Activated CD8-positive, alpha-beta T cell treated with anti-CD3 and anti-CD28 coated beads for 36 hours (primary cell): ENCODE measurements at regions not wholly inside any gene's neighbourhood (a gene's known extent, or its start where the extent isn't known, plus 50 kb on each side); places are given as distances from the start of the nearest gene placed in this dataset.

Experiments used
- ATAC-seq: fragments of 200-7000 bp; cut with Tn5 transposase; one replicate; pipeline ENCODE4 v1.10.0; 2021; ENCODE audit warnings: mild to moderate bottlenecking, moderate library complexity
- CTCF ChIA-PET: fragments of 350-600 bp; sonication (Branson Sonifier 250); formaldehyde crosslinking; loops from one replicate; lab custom pipeline; 2021; ENCODE audit warnings: antibody characterized with exemption; lab: Charles Lee
- POLR2A ChIA-PET: fragments of 350-600 bp; sonication (Branson Sonifier 250); formaldehyde crosslinking; loops from one replicate; lab custom pipeline; 2021; ENCODE audit warnings: antibody characterized with exemption; lab: Charles Lee
- DNase-seq: peaks from one replicate; pipeline ENCODE4 v3.0.0-alpha.2; 2020
- H3K27ac Mint-ChIP-seq: one replicate; pipeline ENCODE4 v1.8.0; 2021; ENCODE audit warnings: mild to moderate bottlenecking, mixed read lengths
- H3K27me3 Mint-ChIP-seq: one replicate; pipeline ENCODE4 v1.8.0; 2021; ENCODE audit warnings: mixed read lengths
- H3K36me3 Mint-ChIP-seq: one replicate; pipeline ENCODE4 v1.8.0; 2021; ENCODE audit warnings: low read depth, mixed read lengths
- H3K4me1 Mint-ChIP-seq: one replicate; pipeline ENCODE4 v1.8.0; 2021; ENCODE audit warnings: low read depth, mixed read lengths
- H3K4me3 Mint-ChIP-seq: one replicate; pipeline ENCODE4 v1.8.0; 2021; ENCODE audit warnings: mild to moderate bottlenecking, moderate library complexity, mixed read lengths
- H3K9me3 Mint-ChIP-seq: one replicate; pipeline ENCODE4 v1.8.0; 2021; ENCODE audit warnings: mixed read lengths
- CTCF ChIP-seq: fragments of 200-600 bp; IDR thresholded peaks from one replicate; pipeline ENCODE4 v1.8.0; 2022; ENCODE audit warnings: antibody characterized with exemption, mild to moderate bottlenecking
- intact Hi-C: fragments of 100-400 bp; cut with micrococcal nuclease; formaldehyde crosslinking; loops from one replicate; pipeline ENCODE4 v1.10.0; 2022

GRCh38 chr13:40026174-40026585, 370.7 kb downstream of the COG6 start:
- Mint-ChIP-seq H3K36me3 (peaks cover 8% of the 10 kb centered on the region), H3K4me3 (no peak overlapping the region), H3K9me3 (peaks cover 13% of the 10 kb centered on the region), H3K4me1 (peaks cover 40% of the 10 kb centered on the region), H3K27me3 (peaks cover 5% of the 10 kb centered on the region), H3K27ac (peak overlapping the region; percentile 65)
- ATAC-seq (peak; percentile 86), DNase-seq (peak; percentile 86)
- no peak for TF ChIP-seq CTCF
- POLR2A ChIA-PET, result interaction anchor here (1.1 to 1.8 kb wide), 4 partner anchors 77 to 638 kb away, joined by 3 to 4 read pairs (median 4); no protein-coding TSS in a partner anchor
- intact Hi-C loops, result loop anchor here (1.0 to 5.0 kb wide), 3 partner anchors 69 to 491 kb away; no protein-coding TSS in a partner anchor
- CTCF ChIA-PET, result interaction anchor here (1.0 to 2.0 kb wide), 8 partner anchors 12 to 492 kb away, joined by 3 to 9 read pairs (median 4); no protein-coding TSS in a partner anchor

DNA sequence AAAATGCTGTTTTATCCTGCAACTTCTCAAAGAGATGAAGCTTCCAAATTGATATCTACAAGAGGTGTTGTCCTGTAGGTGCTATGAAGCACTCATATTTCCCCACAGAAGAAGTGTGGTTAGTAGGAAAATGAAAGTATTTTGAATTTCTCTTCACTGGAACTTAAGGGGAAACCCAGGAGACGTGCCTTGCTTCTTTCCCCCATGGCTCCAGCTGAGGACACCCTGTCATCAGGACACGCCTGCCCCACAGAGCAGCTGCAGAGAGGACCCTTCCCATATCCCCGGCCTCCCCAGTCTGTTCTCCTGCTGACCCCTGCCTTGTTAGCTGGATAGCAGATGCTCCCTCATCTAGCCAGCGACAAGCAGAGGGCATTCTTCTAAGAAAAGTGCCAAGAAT, 371.3 kb downstream of the COG6 start:
- peak overlapping the region; percentile 59 for H3K4me3 Mint-ChIP-seq
- peaks cover 40% of the 10 kb centered on the region for H3K4me1 Mint-ChIP-seq
- peaks cover 5% of the 10 kb centered on the region for H3K27me3 Mint-ChIP-seq
- CTCF ChIA-PET, result interaction anchor here (1.3 to 1.4 kb wide), 3 partner anchors 42 to 491 kb away, joined by 3 to 7 read pairs (median 4); no protein-coding TSS in a partner anchor
- H3K9me3 Mint-ChIP-seq, result peaks cover 13% of the 10 kb centered on the region
- ATAC-seq (peak; percentile 69), DNase-seq (peak; percentile 67)
- TF ChIP-seq CTCF, result no peak
- intact Hi-C loops, result loop anchor here (1.0 to 5.0 kb wide), 3 partner anchors 69 to 491 kb away; no protein-coding TSS in a partner anchor
- peaks cover 8% of the 10 kb centered on the region for H3K36me3 Mint-ChIP-seq
- peak overlapping the region; percentile 99 for H3K27ac Mint-ChIP-seq
- POLR2A ChIA-PET, result interaction anchor here (0.6 to 1.8 kb wide), 7 partner anchors 10 to 638 kb away, joined by 3 to 4 read pairs (median 3); no protein-coding TSS in a partner anchor

DNA sequence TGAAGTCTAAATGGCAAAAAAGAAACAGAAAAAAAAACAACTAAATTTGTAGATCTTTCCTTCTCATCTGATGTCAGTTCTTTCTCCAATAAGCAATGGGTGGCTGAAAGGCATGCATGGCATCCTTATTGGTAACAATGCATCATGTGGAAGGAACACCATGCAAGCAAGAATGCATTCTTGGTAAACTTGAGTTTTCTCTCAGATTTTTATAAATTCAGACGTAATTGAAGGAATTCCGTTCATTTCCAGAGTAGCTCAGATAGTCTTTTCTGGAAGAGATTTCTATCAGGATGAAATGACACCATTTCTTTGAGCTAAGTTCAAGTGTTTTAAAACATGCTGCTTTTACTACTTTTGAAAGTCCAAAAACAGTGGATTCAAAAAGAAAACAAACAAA, 373.0 kb downstream of the COG6 start:
- intact Hi-C loops, result loop anchor here (5.0 kb wide), 2 partner anchors 71 to 251 kb away; no protein-coding TSS in a partner anchor
- no peak for ATAC-seq
- H3K27ac Mint-ChIP-seq, result no peak overlapping the region
- no peak overlapping the region for H3K4me3 Mint-ChIP-seq
- DNase-seq, result no peak
- no peak for TF ChIP-seq CTCF
- H3K36me3 Mint-ChIP-seq, result peaks cover 8% of the 10 kb centered on the region
- CTCF ChIA-PET, result no interaction called here
- H3K4me1 Mint-ChIP-seq, result peaks cover 40% of the 10 kb centered on the region
- H3K9me3 Mint-ChIP-seq, result peaks cover 13% of the 10 kb centered on the region
- H3K27me3 Mint-ChIP-seq, result peaks cover 5% of the 10 kb centered on the region
- POLR2A ChIA-PET, result no interaction called here

DNA sequence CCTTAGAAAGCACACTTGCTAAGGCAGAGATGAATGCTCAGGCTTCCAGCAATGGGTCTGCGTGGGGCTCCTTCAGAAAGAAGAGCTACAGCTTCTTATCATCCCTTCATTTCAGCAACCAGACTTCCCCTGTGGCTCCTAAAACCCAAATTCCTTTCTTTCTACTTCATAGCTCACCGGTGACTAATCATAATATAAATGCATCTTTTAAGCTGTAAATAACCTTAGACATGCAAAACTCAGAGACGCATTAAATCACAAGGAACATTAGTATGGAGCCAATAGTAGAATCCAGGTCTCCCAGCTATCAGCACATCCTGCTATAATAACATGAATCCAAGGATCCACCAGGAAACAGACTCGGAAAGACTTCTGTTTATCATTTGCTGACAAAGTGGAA, 375.6 kb downstream of the COG6 start:
- H3K9me3 Mint-ChIP-seq, result peaks cover 13% of the 10 kb centered on the region
- POLR2A ChIA-PET, result no interaction called here
- peaks cover 8% of the 10 kb centered on the region for H3K36me3 Mint-ChIP-seq
- TF ChIP-seq CTCF, result no peak
- peaks cover 2% of the 10 kb centered on the region for H3K27me3 Mint-ChIP-seq
- no peak overlapping the region for H3K27ac Mint-ChIP-seq
- no peak for ATAC-seq
- DNase-seq, result no peak
- no peak overlapping the region for H3K4me3 Mint-ChIP-seq
- CTCF ChIA-PET, result interaction anchor here (1.3 to 1.5 kb wide), 3 partner anchors 13 to 89 kb away, joined by 3 to 5 read pairs (median 3); no protein-coding TSS in a partner anchor
- peaks cover 21% of the 10 kb centered on the region for H3K4me1 Mint-ChIP-seq
- intact Hi-C loops, result no loop called here

DNA sequence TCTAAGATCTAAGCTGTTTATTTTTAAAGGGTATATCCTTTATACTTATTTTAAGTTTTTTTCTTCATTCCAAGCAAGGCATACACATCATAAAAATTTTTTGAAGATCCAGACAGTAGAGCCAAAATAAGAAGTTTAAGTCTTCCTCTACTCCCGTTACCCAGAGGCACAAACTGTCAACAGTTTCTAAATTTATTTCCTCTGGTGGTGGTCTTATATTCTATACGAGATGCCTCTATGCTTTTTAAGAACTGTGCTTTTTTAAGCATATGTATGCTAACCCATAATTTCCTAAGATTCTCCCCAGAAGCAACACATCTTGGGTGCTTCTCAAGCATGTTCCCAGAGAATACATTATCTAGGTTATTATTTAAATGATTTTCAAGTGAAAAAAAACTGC, 383.6 kb downstream of the COG6 start:
- no peak for DNase-seq
- intact Hi-C loops, result no loop called here
- peaks cover 4% of the 10 kb centered on the region for H3K36me3 Mint-ChIP-seq
- H3K9me3 Mint-ChIP-seq, result peaks cover 6% of the 10 kb centered on the region
- peaks cover 10% of the 10 kb centered on the region for H3K27me3 Mint-ChIP-seq
- no peak overlapping the region for H3K4me3 Mint-ChIP-seq
- no peak for ATAC-seq
- TF ChIP-seq CTCF, result no peak
- H3K4me1 Mint-ChIP-seq, result no peaks in the 10 kb centered on the region
- ChIA-PET POLR2A (no interaction called here), CTCF (interaction anchor here (1.6 kb wide), 1 partner anchor 96 kb away, joined by 6 read pairs; no protein-coding TSS in a partner anchor)
- no peak overlapping the region for H3K27ac Mint-ChIP-seq
